Endodermal cell (in vitro differentiated cells): ENCODE measurements at regions not wholly inside any gene's neighbourhood (a gene's known extent, or its start where the extent isn't known, plus 50 kb on each side); places are given as distances from the start of the nearest gene placed in this dataset.

Source experiments
- DNase-seq: peaks from one replicate; pipeline ENCODE4 v3.0.0-alpha.2; 2017
- H3K27ac ChIP-seq: 2 replicates; pipeline ENCODE4 v1.5.1; 2013; ENCODE audit warnings: mild to moderate bottlenecking, low read depth, low read length, moderate library complexity
- H3K27me3 ChIP-seq: 2 replicates; pipeline ENCODE4 v1.6.1; 2013; ENCODE audit warnings: mild to moderate bottlenecking, low read length, moderate library complexity; ENCODE audit not compliant: insufficient read depth, control insufficient read depth, poor library complexity, severe bottlenecking
- H3K36me3 ChIP-seq: 2 replicates; pipeline ENCODE4 v1.7.0; 2013; ENCODE audit warnings: mild to moderate bottlenecking, low read length, moderate library complexity; ENCODE audit not compliant: control insufficient read depth, insufficient read depth
- H3K4me1 ChIP-seq: one replicate; pipeline ENCODE4 v1.7.0; 2013; ENCODE audit warnings: low read length; ENCODE audit not compliant: control insufficient read depth, insufficient read depth
- H3K4me3 ChIP-seq: 2 replicates; pipeline ENCODE4 v1.5.1; 2013; ENCODE audit warnings: mild to moderate bottlenecking, low read length, moderate library complexity
- H3K9ac ChIP-seq: 2 replicates; pipeline ENCODE4 v1.6.1; 2013; ENCODE audit warnings: mild to moderate bottlenecking, low read length, moderate library complexity; ENCODE audit not compliant: poor library complexity, severe bottlenecking; ENCODE audit errors: extremely low read depth
- H3K9me3 ChIP-seq: 2 replicates; pipeline ENCODE4 v1.6.1; 2013; ENCODE audit warnings: mild to moderate bottlenecking, low read length, moderate library complexity; ENCODE audit not compliant: control insufficient read depth
- H3K27ac Mint-ChIP-seq: 2 replicates; pipeline ENCODE4 v1.8.0; 2020; ENCODE audit warnings: mixed read lengths
- H3K27me3 Mint-ChIP-seq: 2 replicates; pipeline ENCODE4 v1.8.0; 2021; ENCODE audit warnings: mild to moderate bottlenecking, mixed read lengths; ENCODE audit not compliant: insufficient read depth
- H3K36me3 Mint-ChIP-seq: 2 replicates; pipeline ENCODE4 v1.8.0; 2020; ENCODE audit warnings: low read depth, mixed read lengths
- H3K4me1 Mint-ChIP-seq: 2 replicates; pipeline ENCODE4 v1.8.0; 2020; ENCODE audit warnings: mixed read lengths
- H3K4me3 Mint-ChIP-seq: 2 replicates; pipeline ENCODE4 v1.8.0; 2020; ENCODE audit warnings: mild to moderate bottlenecking, moderate library complexity, mixed read lengths
- H3K9me3 Mint-ChIP-seq: 2 replicates; pipeline ENCODE4 v1.8.0; 2020; ENCODE audit warnings: mild to moderate bottlenecking, mixed read lengths
- CTCF ChIP-seq: fragments of 200-600 bp; sonication (generic); conservative IDR thresholded peaks from 2 replicates; pipeline ENCODE4 v1.5.0; 2021; ENCODE audit warnings: antibody characterized with exemption, mild to moderate bottlenecking
- WGBS, 2 experiments: methylation state at CpG; one replicate each; pipeline versions ENCODE4 v1.1.5 to v1.1.7; 2013; ENCODE audit warnings: missing lambda C conversion rate in 2 of 2, mixed read lengths in 1 of 2; ENCODE audit not compliant: insufficient coverage in 1 of 2, insufficient read length in 1 of 2; 5-methylcytosine and 5-hydroxymethylcytosine counted together

GRCh38 chr10:8245814-8246142 lies 191.3 kb downstream of the GATA3 start:
- no peak overlapping the region for H3K4me3 ChIP-seq
- 90 to 93% methylated on average over 2 to 3 of the region's 3 CpGs for WGBS, 2 experiments
- H3K4me1 Mint-ChIP-seq, result peaks cover 3% of the 10 kb centered on the region
- H3K9ac ChIP-seq, result no peak overlapping the region
- no peak for TF ChIP-seq CTCF
- no peak overlapping the region for H3K27ac ChIP-seq
- no peak overlapping the region for H3K4me3 Mint-ChIP-seq
- no peaks in the 10 kb centered on the region for H3K36me3 ChIP-seq
- H3K9me3 ChIP-seq, result peaks cover 18% of the 10 kb centered on the region
- no peak overlapping the region for H3K27ac Mint-ChIP-seq
- no peak for DNase-seq
- H3K4me1 ChIP-seq, result peaks cover 3% of the 10 kb centered on the region
- peaks cover 15% of the 10 kb centered on the region for H3K9me3 Mint-ChIP-seq
- H3K27me3 ChIP-seq, result no peaks in the 10 kb centered on the region
- peaks cover 5% of the 10 kb centered on the region for H3K27me3 Mint-ChIP-seq
- H3K36me3 Mint-ChIP-seq, result no peaks in the 10 kb centered on the region

DNA sequence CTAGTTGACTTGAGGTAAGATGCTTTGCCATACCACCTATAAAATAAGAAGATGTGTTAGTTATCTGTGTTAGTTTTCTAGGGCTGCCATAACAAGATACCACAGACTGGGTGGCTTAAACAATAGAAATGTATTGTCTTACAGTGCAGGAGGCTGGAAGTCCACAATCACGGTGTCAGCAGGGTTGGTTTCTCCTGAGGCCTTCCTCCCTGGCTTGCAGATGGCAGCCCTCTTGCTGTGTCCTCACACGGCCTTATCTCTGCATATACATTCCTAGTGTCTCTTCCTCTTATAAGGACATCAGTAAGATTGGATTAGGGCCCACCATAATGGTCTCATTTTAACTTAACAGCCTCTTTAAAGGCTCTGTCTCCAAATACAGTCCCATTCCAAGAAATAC lies 192.1 kb downstream of the GATA3 start:
- Mint-ChIP-seq H3K36me3 (no peaks in the 10 kb centered on the region), H3K27ac (no peak overlapping the region)

DNA sequence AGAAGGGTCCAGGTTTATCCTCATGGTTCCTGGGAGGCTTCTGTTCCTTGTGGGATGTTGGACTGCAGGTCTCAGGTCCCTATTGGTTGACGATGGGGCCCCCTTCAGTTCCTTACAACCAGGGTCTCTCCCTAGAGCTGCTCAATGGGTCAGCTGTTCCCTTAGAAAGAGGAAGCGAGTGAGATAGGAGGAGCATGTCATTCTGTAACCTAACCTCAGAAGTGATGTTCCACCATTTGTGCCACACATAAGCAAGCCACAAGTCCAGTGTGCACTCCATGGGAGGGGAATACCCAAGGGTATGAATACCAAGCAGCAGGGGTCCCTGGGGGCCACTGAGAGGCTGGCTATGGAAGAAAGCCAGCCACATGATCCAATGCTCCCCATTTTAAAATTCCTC lies 192.7 kb downstream of the GATA3 start:
- Histone ChIP-seq H3K27ac (no peak overlapping the region), H3K9me3 (peaks cover 18% of the 10 kb centered on the region), H3K4me1 (no peaks in the 10 kb centered on the region), H3K9ac (no peak overlapping the region), H3K4me3 (no peak overlapping the region), H3K27me3 (no peaks in the 10 kb centered on the region), H3K36me3 (no peaks in the 10 kb centered on the region)
- Mint-ChIP-seq H3K4me1 (peaks cover 3% of the 10 kb centered on the region), H3K27ac (no peak overlapping the region), H3K4me3 (no peak overlapping the region), H3K36me3 (no peaks in the 10 kb centered on the region), H3K27me3 (peaks cover 3% of the 10 kb centered on the region), H3K9me3 (peaks cover 15% of the 10 kb centered on the region)
- DNase-seq, result no peak
- WGBS, 2 experiments, result 98 to 100% methylated on average over 1 to 2 of the region's 2 CpGs
- no peak for TF ChIP-seq CTCF

More for the DNA sequence above, 192.1 kb downstream of the GATA3 start:
- Mint-ChIP-seq H3K4me3 (no peak overlapping the region), H3K9me3 (peaks cover 15% of the 10 kb centered on the region), H3K27me3 (peaks cover 5% of the 10 kb centered on the region), H3K4me1 (peaks cover 3% of the 10 kb centered on the region)
- TF ChIP-seq CTCF, result no peak
- peaks cover 18% of the 10 kb centered on the region for H3K9me3 ChIP-seq
- peak overlapping the region; percentile 24 for H3K4me3 ChIP-seq
- H3K27ac ChIP-seq, result no peak overlapping the region
- no peak overlapping the region for H3K9ac ChIP-seq
- no peaks in the 10 kb centered on the region for H3K27me3 ChIP-seq
- no peak for DNase-seq
- no peaks in the 10 kb centered on the region for H3K36me3 ChIP-seq
- 85% methylated on average over 2 of the region's 2 CpGs for WGBS, 2 experiments
- no peaks in the 10 kb centered on the region for H3K4me1 ChIP-seq
